ENCODE measurements at regions not wholly inside any gene's neighbourhood (a gene's known extent, or its start where the extent isn't known, plus 50 kb on each side); places are given as distances from the start of the nearest gene placed in this dataset.
"Not testable (repeated sequence)": the region's sequence is repeated elsewhere in the genome, so short reads cannot be mapped to it uniquely, and the experiment has no call there.

DNA sequence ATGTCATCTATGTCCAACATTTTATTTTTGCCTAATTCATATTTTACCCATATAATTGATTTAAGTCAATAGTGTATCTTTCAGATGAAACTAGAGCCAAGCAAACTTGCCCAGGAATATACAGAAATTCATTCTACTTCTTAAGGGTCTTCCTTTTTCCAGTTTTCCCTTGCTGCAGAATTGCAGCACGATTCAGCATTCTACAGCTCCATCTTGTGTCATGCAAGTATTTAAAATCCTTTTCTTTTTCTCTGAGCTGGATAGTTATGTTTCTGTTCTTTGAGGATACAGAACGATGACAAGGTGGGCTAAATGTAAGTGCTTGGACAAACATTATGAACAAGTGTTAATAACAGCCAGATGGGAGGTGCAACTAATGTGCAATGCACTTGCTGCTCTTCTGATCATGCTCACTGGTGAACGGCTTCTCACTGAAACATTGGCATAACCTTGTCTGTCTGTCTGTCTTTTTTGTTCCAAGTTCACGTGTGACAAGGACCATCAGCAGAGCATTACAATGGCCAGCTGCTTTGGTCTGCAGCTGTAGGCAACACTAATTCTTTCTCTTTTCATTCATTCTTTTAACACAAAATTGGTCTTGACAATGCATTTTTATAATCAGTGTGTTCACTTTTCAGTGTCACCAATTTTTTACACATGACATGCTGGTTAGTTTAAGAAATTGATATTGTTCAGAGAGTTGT lies 1821.7 kb downstream of the ARAP2 start:
- DNase-seq = no peak
- no TSS peak for BruUV-seq (replicated peaks)
- TF ChIP-seq, protein P1, sequence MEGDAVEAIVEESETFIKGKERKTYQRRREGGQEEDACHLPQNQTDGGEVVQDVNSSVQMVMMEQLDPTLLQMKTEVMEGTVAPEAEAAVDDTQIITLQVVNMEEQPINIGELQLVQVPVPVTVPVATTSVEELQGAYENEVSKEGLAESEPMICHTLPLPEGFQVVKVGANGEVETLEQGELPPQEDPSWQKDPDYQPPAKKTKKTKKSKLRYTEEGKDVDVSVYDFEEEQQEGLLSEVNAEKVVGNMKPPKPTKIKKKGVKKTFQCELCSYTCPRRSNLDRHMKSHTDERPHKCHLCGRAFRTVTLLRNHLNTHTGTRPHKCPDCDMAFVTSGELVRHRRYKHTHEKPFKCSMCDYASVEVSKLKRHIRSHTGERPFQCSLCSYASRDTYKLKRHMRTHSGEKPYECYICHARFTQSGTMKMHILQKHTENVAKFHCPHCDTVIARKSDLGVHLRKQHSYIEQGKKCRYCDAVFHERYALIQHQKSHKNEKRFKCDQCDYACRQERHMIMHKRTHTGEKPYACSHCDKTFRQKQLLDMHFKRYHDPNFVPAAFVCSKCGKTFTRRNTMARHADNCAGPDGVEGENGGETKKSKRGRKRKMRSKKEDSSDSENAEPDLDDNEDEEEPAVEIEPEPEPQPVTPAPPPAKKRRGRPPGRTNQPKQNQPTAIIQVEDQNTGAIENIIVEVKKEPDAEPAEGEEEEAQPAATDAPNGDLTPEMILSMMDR (IDR thresholded peaks at IDR 0.05; ENCODE audit: unreplicated experiment) = no peak
- H3K27me3 Mint-ChIP-seq (ENCODE audit: unreplicated experiment) = no peaks in the 10 kb centered on the region
- H3K4me3 Mint-ChIP-seq (ENCODE audit: low read depth, unreplicated experiment) = no peak overlapping the region
- H3K36me3 Mint-ChIP-seq (ENCODE audit: insufficient read depth, unreplicated experiment) = no peaks in the 10 kb centered on the region
- CTCF ChIA-PET = no interaction called here
- intact Hi-C loops (cut with micrococcal nuclease; ENCODE audit: unreplicated experiment) = no loop called here
- H3K4me1 Mint-ChIP-seq (ENCODE audit: low read depth, unreplicated experiment) = no peaks in the 10 kb centered on the region
- H3K9me3 Mint-ChIP-seq (ENCODE audit: low read depth, unreplicated experiment) = peaks cover 2% of the 10 kb centered on the region
- H3K27ac Mint-ChIP-seq (ENCODE audit: unreplicated experiment) = no peak overlapping the region

DNA sequence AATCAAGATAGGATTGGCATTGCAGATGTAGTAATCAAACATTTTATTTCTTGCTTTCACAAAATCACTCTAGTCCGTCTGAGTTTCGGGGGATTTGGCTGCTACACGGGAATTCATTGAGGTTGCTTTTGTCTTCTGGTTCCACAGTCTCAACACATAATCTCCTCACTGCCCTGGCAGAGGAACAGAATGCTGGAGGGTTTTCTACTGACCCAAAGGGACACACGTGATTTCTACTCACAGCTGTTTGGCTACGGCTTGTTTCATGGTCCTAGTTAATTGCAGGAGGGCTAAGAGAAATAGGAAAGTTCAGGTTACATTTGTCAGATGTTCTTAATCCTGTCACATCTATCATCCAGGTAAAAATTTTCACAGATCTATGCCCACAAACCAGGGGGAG lies 1811.6 kb downstream of the ARAP2 start:
- H3K27ac Mint-ChIP-seq (ENCODE audit: unreplicated experiment) = no peak overlapping the region
- no peak overlapping the region for H3K4me3 Mint-ChIP-seq (ENCODE audit: low read depth, unreplicated experiment)
- BruUV-seq (replicated peaks) = no TSS peak
- TF ChIP-seq, protein P1 (IDR thresholded peaks at IDR 0.05; ENCODE audit: unreplicated experiment) = no peak
- no peaks in the 10 kb centered on the region for H3K36me3 Mint-ChIP-seq (ENCODE audit: insufficient read depth, unreplicated experiment)
- no peak for DNase-seq
- H3K27me3 Mint-ChIP-seq (ENCODE audit: unreplicated experiment) = no peaks in the 10 kb centered on the region
- H3K4me1 Mint-ChIP-seq (ENCODE audit: low read depth, unreplicated experiment) = no peaks in the 10 kb centered on the region
- H3K9me3 Mint-ChIP-seq (ENCODE audit: low read depth, unreplicated experiment) = peaks cover 6% of the 10 kb centered on the region
- CTCF ChIA-PET = no interaction called here
- intact Hi-C loops (cut with micrococcal nuclease; ENCODE audit: unreplicated experiment) = no loop called here

DNA sequence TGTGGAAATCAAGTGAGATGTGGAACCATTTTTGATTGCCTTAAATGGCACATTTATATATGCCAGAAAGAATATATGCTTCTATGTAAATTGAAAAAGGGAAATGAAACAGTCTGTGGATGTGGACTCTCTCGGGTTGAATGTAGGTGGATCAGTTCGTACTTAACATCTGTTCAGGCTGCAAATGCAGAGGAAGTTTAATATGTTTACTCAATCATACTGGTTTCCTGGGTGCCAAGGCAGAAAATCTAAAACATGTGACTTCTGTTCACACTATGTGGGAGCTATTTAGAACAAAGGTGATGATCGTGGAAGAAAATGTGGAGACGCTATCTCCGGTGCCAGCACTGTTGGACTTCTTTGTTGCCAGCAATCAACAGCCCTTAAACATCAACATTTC lies 1809.9 kb downstream of the ARAP2 start:
- intact Hi-C loops (cut with micrococcal nuclease; ENCODE audit: unreplicated experiment); BruUV-seq (replicated peaks); H3K4me3 Mint-ChIP-seq (ENCODE audit: low read depth, unreplicated experiment); H3K27ac Mint-ChIP-seq (ENCODE audit: unreplicated experiment); H3K36me3 Mint-ChIP-seq (ENCODE audit: insufficient read depth, unreplicated experiment); H3K4me1 Mint-ChIP-seq (ENCODE audit: low read depth, unreplicated experiment); H3K9me3 Mint-ChIP-seq (ENCODE audit: low read depth, unreplicated experiment); DNase-seq; CTCF ChIA-PET; H3K27me3 Mint-ChIP-seq (ENCODE audit: unreplicated experiment): not testable (repeated sequence)

DNA sequence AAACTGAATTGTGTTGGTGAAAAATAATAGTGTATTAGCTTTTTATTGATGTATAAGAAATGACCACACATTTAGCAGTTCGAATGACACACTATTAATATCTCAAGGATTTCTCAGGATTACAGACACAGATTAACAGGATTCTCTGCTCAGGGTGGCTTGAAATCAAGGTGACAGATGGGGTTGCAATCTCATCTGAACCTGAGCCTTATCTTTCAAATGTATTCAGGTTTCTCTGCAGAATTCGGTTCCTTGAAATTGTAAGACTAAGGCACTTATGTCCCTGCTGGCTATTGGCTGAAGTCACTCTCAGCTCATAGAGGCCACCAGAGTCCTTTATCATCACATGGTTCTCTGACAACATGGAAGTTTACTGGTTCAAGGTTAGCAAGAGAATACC lies 1780.1 kb downstream of the ARAP2 start:
- peaks cover 6% of the 10 kb centered on the region for H3K9me3 Mint-ChIP-seq (ENCODE audit: low read depth, unreplicated experiment)
- intact Hi-C loops (cut with micrococcal nuclease; ENCODE audit: unreplicated experiment) = no loop called here
- H3K4me3 Mint-ChIP-seq (ENCODE audit: low read depth, unreplicated experiment) = no peak overlapping the region
- BruUV-seq (replicated peaks) = no TSS peak
- CTCF ChIA-PET = no interaction called here
- no peaks in the 10 kb centered on the region for H3K4me1 Mint-ChIP-seq (ENCODE audit: low read depth, unreplicated experiment)
- H3K27ac Mint-ChIP-seq (ENCODE audit: unreplicated experiment) = no peak overlapping the region
- no peak for DNase-seq
- TF ChIP-seq, protein P1 (IDR thresholded peaks at IDR 0.05; ENCODE audit: unreplicated experiment) = no peak
- no peaks in the 10 kb centered on the region for H3K27me3 Mint-ChIP-seq (ENCODE audit: unreplicated experiment)
- no peaks in the 10 kb centered on the region for H3K36me3 Mint-ChIP-seq (ENCODE audit: insufficient read depth, unreplicated experiment)

DNA sequence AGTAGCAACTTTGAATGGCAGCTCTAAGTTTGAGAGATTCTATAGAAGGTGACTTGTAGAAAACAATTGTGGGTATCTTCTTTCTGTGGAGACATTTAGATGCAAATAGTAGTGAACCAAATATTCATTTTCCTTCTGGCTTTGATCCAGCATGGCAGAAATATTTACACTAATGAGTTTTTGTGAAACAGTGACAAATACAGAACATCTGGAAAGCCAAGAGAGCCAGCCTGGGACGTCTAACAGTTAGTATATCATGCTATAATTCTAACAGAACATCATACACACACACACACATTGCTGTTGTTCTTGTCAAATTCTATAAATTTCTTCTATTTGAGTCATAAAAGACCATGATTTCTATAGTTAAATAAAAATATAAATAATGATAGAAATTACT lies 1777.9 kb downstream of the ARAP2 start:
- Mint-ChIP-seq H3K4me3 (ENCODE audit: low read depth, unreplicated experiment) (no peak overlapping the region), H3K27me3 (ENCODE audit: unreplicated experiment) (no peaks in the 10 kb centered on the region), H3K27ac (ENCODE audit: unreplicated experiment) (no peak overlapping the region), H3K4me1 (ENCODE audit: low read depth, unreplicated experiment) (no peaks in the 10 kb centered on the region), H3K9me3 (ENCODE audit: low read depth, unreplicated experiment) (peaks cover 2% of the 10 kb centered on the region), H3K36me3 (ENCODE audit: insufficient read depth, unreplicated experiment) (no peaks in the 10 kb centered on the region)
- no peak for DNase-seq
- CTCF ChIA-PET = no interaction called here
- TF ChIP-seq, protein P1 (IDR thresholded peaks at IDR 0.05; ENCODE audit: unreplicated experiment) = no peak
- no TSS peak for BruUV-seq (replicated peaks)
- intact Hi-C loops (cut with micrococcal nuclease; ENCODE audit: unreplicated experiment) = no loop called here

Data from Calu3 (cell line).